SK-N-SH treated with all-trans-retinoic acid at 6 μM for 48 hours (cell line): ENCODE measurements at regions not wholly inside any gene's neighbourhood (a gene's known extent, or its start where the extent isn't known, plus 50 kb on each side); places are given as distances from the start of the nearest gene placed in this dataset.

ENCODE experiments used
- ATAC-seq: fragments of 200-7000 bp; cut with Tn5 transposase; 3 replicates; pipeline ENCODE4 v1.9.1; 2020; ENCODE audit warnings: mild to moderate bottlenecking, moderate library complexity
- ARNTL ChIP-seq: fragments of 450-650 bp; formaldehyde crosslinking; IDR thresholded peaks from 2 replicates; pipeline ENCODE4 v1.5.0; 2020; ENCODE audit warnings: low read depth, mild to moderate bottlenecking, moderate library complexity, borderline replicate concordance
- BACH2 ChIP-seq: fragments of 250-450 bp; sonication (Bioruptor Pico); IDR thresholded peaks from 2 replicates; pipeline ENCODE4 v1.9.0; 2021; ENCODE audit warnings: mild to moderate bottlenecking, borderline replicate concordance
- CSDC2 ChIP-seq: fragments of 250-450 bp; sonication (Bioruptor Pico); IDR thresholded peaks from 2 replicates; pipeline ENCODE4 v1.5.0; 2020; ENCODE audit warnings: mild to moderate bottlenecking, moderate library complexity
- ESRRG ChIP-seq: fragments of 250-450 bp; sonication (Bioruptor Pico); IDR thresholded peaks from 2 replicates; pipeline ENCODE4 v1.6.1; 2021; ENCODE audit warnings: mild to moderate bottlenecking
- ISL1 ChIP-seq: fragments of 250-450 bp; sonication (Bioruptor Pico); IDR thresholded peaks from 2 replicates; pipeline ENCODE4 v2.1.2; 2022; ENCODE audit warnings: mild to moderate bottlenecking, moderate library complexity
- OSR1 ChIP-seq: fragments of 250-450 bp; sonication (Bioruptor Pico); IDR thresholded peaks from 2 replicates; pipeline ENCODE4 v1.8.0; 2022; ENCODE audit warnings: moderate library complexity, mild to moderate bottlenecking, inconsistent platforms
- PPARA ChIP-seq: fragments of 250-450 bp; sonication (Bioruptor Pico); IDR thresholded peaks from 2 replicates; pipeline ENCODE4 v1.5.0; 2020; ENCODE audit warnings: mild to moderate bottlenecking, borderline replicate concordance
- RARB ChIP-seq: fragments of 250-450 bp; sonication (Bioruptor Pico); IDR thresholded peaks from 2 replicates; pipeline ENCODE4 v1.8.0; 2021; ENCODE audit warnings: mild to moderate bottlenecking, moderate library complexity
- SNAI2 ChIP-seq: fragments of 250-450 bp; sonication (Bioruptor Pico); IDR thresholded peaks from 2 replicates; pipeline ENCODE4 v1.5.0; 2020; ENCODE audit warnings: mild to moderate bottlenecking, moderate library complexity
- TCF4 ChIP-seq: fragments of 250-450 bp; sonication (Bioruptor Pico); IDR thresholded peaks from 2 replicates; pipeline ENCODE4 v1.8.0; 2021; ENCODE audit warnings: mild to moderate bottlenecking, moderate library complexity, borderline replicate concordance
- TOX ChIP-seq: fragments of 250-450 bp; sonication (Bioruptor Pico); IDR thresholded peaks from 2 replicates; pipeline ENCODE4 v1.8.0; 2021; ENCODE audit warnings: mild to moderate bottlenecking, moderate library complexity, borderline replicate concordance
- ZC3H10 ChIP-seq: fragments of 250-450 bp; sonication (Bioruptor Pico); IDR thresholded peaks from 2 replicates; pipeline ENCODE4 v1.5.1; 2021; ENCODE audit warnings: mild to moderate bottlenecking, moderate library complexity
- ZFP30 ChIP-seq: fragments of 450-650 bp; formaldehyde crosslinking; IDR thresholded peaks from 2 replicates; pipeline ENCODE4 v1.5.0; 2022; ENCODE audit warnings: mild to moderate bottlenecking, moderate library complexity
- ZNF565 ChIP-seq: fragments of 450-650 bp; formaldehyde crosslinking; conservative IDR thresholded peaks from 2 replicates; pipeline ENCODE4 v1.5.0; 2020; ENCODE audit warnings: low read depth, mild to moderate bottlenecking, moderate library complexity
- ZNF70 ChIP-seq: fragments of 450-650 bp; formaldehyde crosslinking; IDR thresholded peaks from 2 replicates; pipeline ENCODE4 v1.5.0; 2020; ENCODE audit warnings: mild to moderate bottlenecking, moderate library complexity
- ZNF8 ChIP-seq: fragments of 450-650 bp; formaldehyde crosslinking; IDR thresholded peaks from 2 replicates; pipeline ENCODE4 v1.5.0; 2020; ENCODE audit warnings: mild to moderate bottlenecking, moderate library complexity
- TF ChIP-seq, protein P1 (sequence below): fragments of 250-450 bp; sonication (Bioruptor Pico); IDR thresholded peaks from 2 replicates; pipeline ENCODE4 v1.5.1; 2021; ENCODE audit warnings: mild to moderate bottlenecking, moderate library complexity
- TF ChIP-seq, protein P2 (sequence below): fragments of 250-450 bp; sonication (Bioruptor Pico); IDR thresholded peaks from 2 replicates; pipeline ENCODE4 v1.8.0; 2021; ENCODE audit warnings: low read depth, mild to moderate bottlenecking, moderate library complexity, borderline replicate concordance
- TF ChIP-seq, protein P3 (sequence below): fragments of 250-450 bp; sonication (Bioruptor Pico); IDR thresholded peaks from 2 replicates; pipeline ENCODE4 v1.8.0; 2020; ENCODE audit warnings: mild to moderate bottlenecking, moderate library complexity, borderline replicate concordance
- TF ChIP-seq, protein P4 (sequence below): fragments of 250-450 bp; sonication (Bioruptor Pico); IDR thresholded peaks from 2 replicates; pipeline ENCODE4 v1.5.1; 2020; ENCODE audit warnings: low read depth, mild to moderate bottlenecking, moderate library complexity
- TF ChIP-seq, protein P5 (sequence below): fragments of 250-450 bp; sonication (Bioruptor Pico); IDR thresholded peaks from 2 replicates; pipeline ENCODE4 v1.5.0; 2020; ENCODE audit warnings: mild to moderate bottlenecking, moderate library complexity

DNA sequence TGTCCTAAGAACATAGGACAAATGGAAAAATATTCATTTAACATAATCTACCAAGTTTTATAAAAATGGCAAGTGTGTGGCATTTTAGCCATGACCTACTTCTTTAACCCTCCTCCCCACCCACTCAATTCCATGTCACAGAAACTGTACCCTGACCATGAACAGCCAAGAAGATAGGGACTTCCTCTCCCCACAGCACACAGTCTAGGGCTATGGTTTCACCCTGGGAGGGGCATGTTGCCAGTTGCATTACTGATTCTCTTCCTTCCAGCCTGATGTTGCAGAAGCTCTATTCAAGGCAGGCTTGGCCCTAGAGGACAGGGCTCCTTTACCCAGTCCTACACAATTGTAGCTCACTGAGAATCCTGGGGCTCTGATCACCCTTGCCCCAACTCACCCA, 153.6 kb upstream of the KLF7 start:
- ATAC-seq = no peak
- no peak for TF ChIP-seq CSDC2 (CRISPR knock-in tag)
- TF ChIP-seq, protein P1, sequence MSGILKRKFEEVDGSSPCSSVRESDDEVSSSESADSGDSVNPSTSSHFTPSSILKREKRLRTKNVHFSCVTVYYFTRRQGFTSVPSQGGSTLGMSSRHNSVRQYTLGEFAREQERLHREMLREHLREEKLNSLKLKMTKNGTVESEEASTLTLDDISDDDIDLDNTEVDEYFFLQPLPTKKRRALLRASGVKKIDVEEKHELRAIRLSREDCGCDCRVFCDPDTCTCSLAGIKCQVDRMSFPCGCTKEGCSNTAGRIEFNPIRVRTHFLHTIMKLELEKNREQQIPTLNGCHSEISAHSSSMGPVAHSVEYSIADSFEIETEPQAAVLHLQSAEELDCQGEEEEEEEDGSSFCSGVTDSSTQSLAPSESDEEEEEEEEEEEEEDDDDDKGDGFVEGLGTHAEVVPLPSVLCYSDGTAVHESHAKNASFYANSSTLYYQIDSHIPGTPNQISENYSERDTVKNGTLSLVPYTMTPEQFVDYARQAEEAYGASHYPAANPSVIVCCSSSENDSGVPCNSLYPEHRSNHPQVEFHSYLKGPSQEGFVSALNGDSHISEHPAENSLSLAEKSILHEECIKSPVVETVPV (CRISPR knock-in tag) = no peak
- no peak for TF ChIP-seq SNAI2 (CRISPR knock-in tag)
- no peak for TF ChIP-seq BACH2

DNA sequence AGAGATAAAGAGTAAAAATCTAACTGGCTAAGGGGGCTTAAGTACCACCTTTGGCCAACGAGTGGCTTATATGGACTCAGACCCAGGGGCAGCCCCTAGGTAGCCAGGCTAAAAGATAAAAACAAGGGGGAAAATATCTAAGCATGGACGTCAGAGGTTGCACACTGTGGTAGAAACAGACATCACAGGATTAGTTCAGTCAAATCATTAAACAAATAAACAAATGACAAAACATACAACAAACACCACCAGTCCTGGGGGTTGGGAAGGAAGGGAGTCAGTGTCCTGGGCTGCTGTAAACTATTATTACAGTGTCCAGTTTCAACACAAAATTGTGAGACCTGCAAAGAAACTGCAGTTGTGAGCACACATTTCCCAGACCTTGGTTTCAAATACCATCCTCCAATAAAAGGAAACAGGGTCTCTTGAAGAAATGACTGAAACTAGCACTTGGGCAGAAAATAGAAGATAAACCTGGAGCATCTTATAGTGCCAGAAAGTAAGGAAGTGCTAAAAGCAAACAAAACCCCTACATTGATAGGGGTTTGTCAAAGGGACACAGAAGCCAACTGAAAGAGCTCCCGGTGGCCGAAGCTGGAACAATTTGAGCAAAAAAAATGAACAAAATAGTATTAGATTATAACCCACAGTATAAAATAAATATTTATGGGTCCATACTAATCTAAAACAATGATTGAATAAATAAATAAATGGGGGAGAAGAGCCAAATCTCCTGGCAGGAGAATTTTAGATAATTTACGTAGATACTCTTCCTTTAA, 154.8 kb upstream of the KLF7 start:
- no peak for TF ChIP-seq PPARA
- TF ChIP-seq, all 23 proteins: peak for 0
- no peak for ATAC-seq

DNA sequence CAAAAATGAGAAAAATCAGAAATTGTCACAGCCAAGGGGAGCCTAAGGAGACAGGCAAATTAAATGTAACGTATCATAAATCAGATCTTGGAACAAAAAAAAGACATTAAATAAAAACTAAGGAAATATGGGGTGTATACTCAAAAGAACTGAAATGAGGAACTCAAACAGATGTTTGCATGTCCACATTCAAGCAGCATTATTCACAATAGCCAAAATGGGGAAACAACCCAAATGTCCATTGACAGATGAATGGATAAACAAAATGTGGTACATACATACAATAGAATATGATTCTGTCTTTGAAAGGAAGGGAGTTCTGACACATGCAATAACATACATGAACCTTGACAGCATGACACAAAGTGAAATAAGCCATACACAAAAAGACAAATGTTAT, 155.8 kb upstream of the KLF7 start:
- ATAC-seq = no peak
- TF ChIP-seq PPARA (no peak), ZNF70 (CRISPR knock-in tag) (no peak), BACH2 (no peak), ZC3H10 (CRISPR knock-in tag) (no peak), CSDC2 (CRISPR knock-in tag) (no peak), ARNTL (CRISPR knock-in tag) (no peak)
- TF ChIP-seq, protein P2, sequence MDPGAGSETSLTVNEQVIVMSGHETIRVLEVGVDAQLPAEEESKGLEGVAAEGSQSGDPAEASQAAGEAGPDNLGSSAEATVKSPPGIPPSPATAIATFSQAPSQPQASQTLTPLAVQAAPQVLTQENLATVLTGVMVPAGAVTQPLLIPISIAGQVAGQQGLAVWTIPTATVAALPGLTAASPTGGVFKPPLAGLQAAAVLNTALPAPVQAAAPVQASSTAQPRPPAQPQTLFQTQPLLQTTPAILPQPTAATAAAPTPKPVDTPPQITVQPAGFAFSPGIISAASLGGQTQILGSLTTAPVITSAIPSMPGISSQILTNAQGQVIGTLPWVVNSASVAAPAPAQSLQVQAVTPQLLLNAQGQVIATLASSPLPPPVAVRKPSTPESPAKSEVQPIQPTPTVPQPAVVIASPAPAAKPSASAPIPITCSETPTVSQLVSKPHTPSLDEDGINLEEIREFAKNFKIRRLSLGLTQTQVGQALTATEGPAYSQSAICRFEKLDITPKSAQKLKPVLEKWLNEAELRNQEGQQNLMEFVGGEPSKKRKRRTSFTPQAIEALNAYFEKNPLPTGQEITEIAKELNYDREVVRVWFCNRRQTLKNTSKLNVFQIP = no peak

DNA sequence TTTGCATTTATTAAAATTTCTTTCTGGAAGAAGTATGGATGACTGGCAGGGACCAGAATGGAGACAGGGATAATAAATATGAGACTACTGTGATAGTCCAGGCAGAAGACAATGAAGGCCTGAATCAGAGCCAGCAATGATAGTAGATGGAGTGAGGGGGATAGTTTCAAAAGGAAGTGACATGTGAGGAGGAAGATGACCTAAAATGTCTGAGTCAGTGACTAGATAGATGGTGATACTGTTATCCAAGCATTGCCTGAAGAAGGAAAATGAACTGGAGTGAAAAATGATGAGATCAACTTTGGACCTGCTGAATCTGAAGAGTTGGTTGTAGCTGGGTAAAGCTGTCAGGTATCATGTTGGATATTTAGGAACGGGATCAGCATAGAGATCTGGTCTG, 158.3 kb upstream of the KLF7 start:
- TF ChIP-seq PPARA (no peak), TCF4 (CRISPR knock-in tag) (no peak), ZNF8 (CRISPR knock-in tag) (no peak), ZNF70 (CRISPR knock-in tag) (no peak), SNAI2 (CRISPR knock-in tag) (no peak)
- TF ChIP-seq, protein P1 (CRISPR knock-in tag) = no peak
- ATAC-seq = no peak

DNA sequence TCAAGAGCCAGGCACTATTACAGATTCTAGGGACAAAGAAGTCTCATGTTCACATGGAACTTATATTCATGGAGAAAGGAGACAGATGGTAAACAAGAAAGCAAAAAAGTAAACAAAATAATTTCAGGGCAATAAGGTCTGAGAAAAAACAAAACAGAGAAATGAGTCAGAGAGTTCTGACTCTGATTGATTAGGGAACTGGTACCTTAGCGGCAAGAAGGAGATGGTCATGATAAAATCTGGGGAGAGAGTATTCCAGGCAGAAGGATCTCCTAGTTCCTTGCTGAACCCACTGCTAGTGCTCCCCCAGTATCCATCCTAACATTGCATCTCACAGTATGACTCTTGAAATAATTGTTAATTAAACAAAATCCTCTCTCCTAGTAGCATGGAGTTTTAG, 161.8 kb upstream of the KLF7 start:
- ATAC-seq = no peak
- TF ChIP-seq CSDC2 (CRISPR knock-in tag) (no peak), ZFP30 (CRISPR knock-in tag) (no peak), SNAI2 (CRISPR knock-in tag) (no peak), ZNF565 (CRISPR knock-in tag) (no peak), TOX (CRISPR knock-in tag) (no peak), ARNTL (CRISPR knock-in tag) (no peak), ESRRG (CRISPR knock-in tag) (no peak), PPARA (no peak), ZC3H10 (CRISPR knock-in tag) (no peak), ISL1 (CRISPR knock-in tag) (no peak), OSR1 (CRISPR knock-in tag) (no peak), RARB (CRISPR knock-in tag) (no peak)
- TF ChIP-seq, protein P3, sequence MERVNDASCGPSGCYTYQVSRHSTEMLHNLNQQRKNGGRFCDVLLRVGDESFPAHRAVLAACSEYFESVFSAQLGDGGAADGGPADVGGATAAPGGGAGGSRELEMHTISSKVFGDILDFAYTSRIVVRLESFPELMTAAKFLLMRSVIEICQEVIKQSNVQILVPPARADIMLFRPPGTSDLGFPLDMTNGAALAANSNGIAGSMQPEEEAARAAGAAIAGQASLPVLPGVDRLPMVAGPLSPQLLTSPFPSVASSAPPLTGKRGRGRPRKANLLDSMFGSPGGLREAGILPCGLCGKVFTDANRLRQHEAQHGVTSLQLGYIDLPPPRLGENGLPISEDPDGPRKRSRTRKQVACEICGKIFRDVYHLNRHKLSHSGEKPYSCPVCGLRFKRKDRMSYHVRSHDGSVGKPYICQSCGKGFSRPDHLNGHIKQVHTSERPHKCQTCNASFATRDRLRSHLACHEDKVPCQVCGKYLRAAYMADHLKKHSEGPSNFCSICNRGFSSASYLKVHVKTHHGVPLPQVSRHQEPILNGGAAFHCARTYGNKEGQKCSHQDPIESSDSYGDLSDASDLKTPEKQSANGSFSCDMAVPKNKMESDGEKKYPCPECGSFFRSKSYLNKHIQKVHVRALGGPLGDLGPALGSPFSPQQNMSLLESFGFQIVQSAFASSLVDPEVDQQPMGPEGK (CRISPR knock-in tag) = no peak
- TF ChIP-seq, protein P2 = no peak
- TF ChIP-seq, protein P4, sequence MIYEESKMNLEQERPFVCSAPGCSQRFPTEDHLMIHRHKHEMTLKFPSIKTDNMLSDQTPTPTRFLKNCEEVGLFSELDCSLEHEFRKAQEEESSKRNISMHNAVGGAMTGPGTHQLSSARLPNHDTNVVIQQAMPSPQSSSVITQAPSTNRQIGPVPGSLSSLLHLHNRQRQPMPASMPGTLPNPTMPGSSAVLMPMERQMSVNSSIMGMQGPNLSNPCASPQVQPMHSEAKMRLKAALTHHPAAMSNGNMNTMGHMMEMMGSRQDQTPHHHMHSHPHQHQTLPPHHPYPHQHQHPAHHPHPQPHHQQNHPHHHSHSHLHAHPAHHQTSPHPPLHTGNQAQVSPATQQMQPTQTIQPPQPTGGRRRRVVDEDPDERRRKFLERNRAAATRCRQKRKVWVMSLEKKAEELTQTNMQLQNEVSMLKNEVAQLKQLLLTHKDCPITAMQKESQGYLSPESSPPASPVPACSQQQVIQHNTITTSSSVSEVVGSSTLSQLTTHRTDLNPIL (CRISPR knock-in tag) = no peak
- TF ChIP-seq, protein P5, sequence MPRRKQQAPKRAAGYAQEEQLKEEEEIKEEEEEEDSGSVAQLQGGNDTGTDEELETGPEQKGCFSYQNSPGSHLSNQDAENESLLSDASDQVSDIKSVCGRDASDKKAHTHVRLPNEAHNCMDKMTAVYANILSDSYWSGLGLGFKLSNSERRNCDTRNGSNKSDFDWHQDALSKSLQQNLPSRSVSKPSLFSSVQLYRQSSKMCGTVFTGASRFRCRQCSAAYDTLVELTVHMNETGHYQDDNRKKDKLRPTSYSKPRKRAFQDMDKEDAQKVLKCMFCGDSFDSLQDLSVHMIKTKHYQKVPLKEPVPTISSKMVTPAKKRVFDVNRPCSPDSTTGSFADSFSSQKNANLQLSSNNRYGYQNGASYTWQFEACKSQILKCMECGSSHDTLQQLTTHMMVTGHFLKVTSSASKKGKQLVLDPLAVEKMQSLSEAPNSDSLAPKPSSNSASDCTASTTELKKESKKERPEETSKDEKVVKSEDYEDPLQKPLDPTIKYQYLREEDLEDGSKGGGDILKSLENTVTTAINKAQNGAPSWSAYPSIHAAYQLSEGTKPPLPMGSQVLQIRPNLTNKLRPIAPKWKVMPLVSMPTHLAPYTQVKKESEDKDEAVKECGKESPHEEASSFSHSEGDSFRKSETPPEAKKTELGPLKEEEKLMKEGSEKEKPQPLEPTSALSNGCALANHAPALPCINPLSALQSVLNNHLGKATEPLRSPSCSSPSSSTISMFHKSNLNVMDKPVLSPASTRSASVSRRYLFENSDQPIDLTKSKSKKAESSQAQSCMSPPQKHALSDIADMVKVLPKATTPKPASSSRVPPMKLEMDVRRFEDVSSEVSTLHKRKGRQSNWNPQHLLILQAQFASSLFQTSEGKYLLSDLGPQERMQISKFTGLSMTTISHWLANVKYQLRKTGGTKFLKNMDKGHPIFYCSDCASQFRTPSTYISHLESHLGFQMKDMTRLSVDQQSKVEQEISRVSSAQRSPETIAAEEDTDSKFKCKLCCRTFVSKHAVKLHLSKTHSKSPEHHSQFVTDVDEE = no peak
